ENCODE measurements at regions not wholly inside any gene's neighbourhood (a gene's known extent, or its start where the extent isn't known, plus 50 kb on each side); places are given as distances from the start of the nearest gene placed in this dataset.
A peak's percentile ranks its signal among the peaks of the same experiment; 100 is the strongest.

- Mint-ChIP-seq H3K9me3 (no peaks in the 10 kb centered on the region), H3K27ac (no peak overlapping the region), H3K36me3 (ENCODE audit: low read depth) (no peaks in the 10 kb centered on the region), H3K4me3 (no peak overlapping the region), H3K27me3 (ENCODE audit: insufficient read depth, low read depth, poor library complexity) (peaks cover 8% of the 10 kb centered on the region), H3K4me1 (peaks cover 9% of the 10 kb centered on the region; the same call in 2 of the 3 replicates)
- Histone ChIP-seq H3K4me3 (no peak overlapping the region), H4K20me1 (replicated peaks; ENCODE audit: insufficient read depth) (no peaks in the 10 kb centered on the region), H3K4me1 (ENCODE audit: insufficient read depth) (0 out of 2 replicates have a peak, but pooled peaks cover 8% of the 10 kb centered on the region), H3K27ac (ENCODE audit: low read depth) (no peak overlapping the region), H3K27me3 (ENCODE audit: insufficient read depth) (no peaks in the 10 kb centered on the region), H3K79me2 (replicated peaks; ENCODE audit: insufficient read depth) (no peaks in the 10 kb centered on the region), H3K36me3 (ENCODE audit: insufficient read depth) (no peaks in the 10 kb centered on the region), H3K4me2 (no peak overlapping the region), H3K9me2 (ENCODE audit: insufficient read depth) (no peaks in the 10 kb centered on the region), H2AFZ (no peak overlapping the region), H3F3A (replicated peaks; ENCODE audit: low read depth) (no peaks in the 10 kb centered on the region)
- ATAC-seq (peak; percentile 27; the same call in 2 of the 3 replicates), DNase-seq (ENCODE audit: low spot score) (no peak)
- TF ChIP-seq EZH2 (IDR thresholded peaks at IDR 0.05; ENCODE audit: low read depth, unreplicated experiment) (no peak), ZNF331 (CRISPR knock-in tag; IDR thresholded peaks at IDR 0.05; ENCODE audit: low read depth) (no peak), EZH2phosphoT487 (IDR thresholded peaks at IDR 0.05; ENCODE audit: unreplicated experiment) (no peak), CREB1 (CRISPR knock-in tag; IDR thresholded peaks at IDR 0.05; ENCODE audit: low read depth) (no peak), ZNF114 (CRISPR knock-in tag; IDR thresholded peaks at IDR 0.05) (no peak), JUNB (IDR thresholded peaks at IDR 0.05; ENCODE audit: unreplicated experiment) (no peak), CTCF (conservative IDR thresholded peaks at IDR 0.05; ENCODE audit: low read depth in 2 of 2) (no peak)
Measured at GRCh38 chr11:115780646-115781362, 276.6 kb upstream of the CADM1 start.

- DNase-seq (ENCODE audit: low spot score) (no peak), ATAC-seq (no peak)
- Histone ChIP-seq H3K4me3 (no peak overlapping the region), H3K4me1 (ENCODE audit: insufficient read depth) (0 out of 2 replicates have a peak, but pooled peaks cover 8% of the 10 kb centered on the region), H3F3A (replicated peaks; ENCODE audit: low read depth) (no peaks in the 10 kb centered on the region), H3K27me3 (ENCODE audit: insufficient read depth) (no peaks in the 10 kb centered on the region), H2AFZ (no peak overlapping the region), H3K36me3 (ENCODE audit: insufficient read depth) (no peaks in the 10 kb centered on the region), H3K4me2 (no peak overlapping the region), H4K20me1 (replicated peaks; ENCODE audit: insufficient read depth) (no peaks in the 10 kb centered on the region), H3K27ac (ENCODE audit: low read depth) (no peak overlapping the region), H3K9me2 (ENCODE audit: insufficient read depth) (no peaks in the 10 kb centered on the region), H3K79me2 (replicated peaks; ENCODE audit: insufficient read depth) (no peaks in the 10 kb centered on the region)
- H3K27me3 Mint-ChIP-seq (ENCODE audit: insufficient read depth, low read depth, poor library complexity): peaks cover 9% of the 10 kb centered on the region
- H3K9me3 Mint-ChIP-seq: no peaks in the 10 kb centered on the region
- H3K36me3 Mint-ChIP-seq (ENCODE audit: low read depth): no peaks in the 10 kb centered on the region
- H3K4me1 Mint-ChIP-seq: peaks cover 9% of the 10 kb centered on the region; the same call in 2 of the 3 replicates
- H3K27ac Mint-ChIP-seq: no peak overlapping the region
- TF ChIP-seq, protein P1, sequence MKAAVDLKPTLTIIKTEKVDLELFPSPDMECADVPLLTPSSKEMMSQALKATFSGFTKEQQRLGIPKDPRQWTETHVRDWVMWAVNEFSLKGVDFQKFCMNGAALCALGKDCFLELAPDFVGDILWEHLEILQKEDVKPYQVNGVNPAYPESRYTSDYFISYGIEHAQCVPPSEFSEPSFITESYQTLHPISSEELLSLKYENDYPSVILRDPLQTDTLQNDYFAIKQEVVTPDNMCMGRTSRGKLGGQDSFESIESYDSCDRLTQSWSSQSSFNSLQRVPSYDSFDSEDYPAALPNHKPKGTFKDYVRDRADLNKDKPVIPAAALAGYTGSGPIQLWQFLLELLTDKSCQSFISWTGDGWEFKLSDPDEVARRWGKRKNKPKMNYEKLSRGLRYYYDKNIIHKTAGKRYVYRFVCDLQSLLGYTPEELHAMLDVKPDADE (IDR thresholded peaks at IDR 0.05): no peak
- TF ChIP-seq NANOG (IDR thresholded peaks at IDR 0.05; ENCODE audit: borderline replicate concordance) (no peak), JUNB (IDR thresholded peaks at IDR 0.05; ENCODE audit: unreplicated experiment) (no peak), POLR2AphosphoS5 (IDR thresholded peaks at IDR 0.05; ENCODE audit: low read depth) (no peak), CREB1 (CRISPR knock-in tag; IDR thresholded peaks at IDR 0.05; ENCODE audit: low read depth) (no peak), ZNF114 (CRISPR knock-in tag; IDR thresholded peaks at IDR 0.05) (no peak)
- TF ChIP-seq, protein P2, sequence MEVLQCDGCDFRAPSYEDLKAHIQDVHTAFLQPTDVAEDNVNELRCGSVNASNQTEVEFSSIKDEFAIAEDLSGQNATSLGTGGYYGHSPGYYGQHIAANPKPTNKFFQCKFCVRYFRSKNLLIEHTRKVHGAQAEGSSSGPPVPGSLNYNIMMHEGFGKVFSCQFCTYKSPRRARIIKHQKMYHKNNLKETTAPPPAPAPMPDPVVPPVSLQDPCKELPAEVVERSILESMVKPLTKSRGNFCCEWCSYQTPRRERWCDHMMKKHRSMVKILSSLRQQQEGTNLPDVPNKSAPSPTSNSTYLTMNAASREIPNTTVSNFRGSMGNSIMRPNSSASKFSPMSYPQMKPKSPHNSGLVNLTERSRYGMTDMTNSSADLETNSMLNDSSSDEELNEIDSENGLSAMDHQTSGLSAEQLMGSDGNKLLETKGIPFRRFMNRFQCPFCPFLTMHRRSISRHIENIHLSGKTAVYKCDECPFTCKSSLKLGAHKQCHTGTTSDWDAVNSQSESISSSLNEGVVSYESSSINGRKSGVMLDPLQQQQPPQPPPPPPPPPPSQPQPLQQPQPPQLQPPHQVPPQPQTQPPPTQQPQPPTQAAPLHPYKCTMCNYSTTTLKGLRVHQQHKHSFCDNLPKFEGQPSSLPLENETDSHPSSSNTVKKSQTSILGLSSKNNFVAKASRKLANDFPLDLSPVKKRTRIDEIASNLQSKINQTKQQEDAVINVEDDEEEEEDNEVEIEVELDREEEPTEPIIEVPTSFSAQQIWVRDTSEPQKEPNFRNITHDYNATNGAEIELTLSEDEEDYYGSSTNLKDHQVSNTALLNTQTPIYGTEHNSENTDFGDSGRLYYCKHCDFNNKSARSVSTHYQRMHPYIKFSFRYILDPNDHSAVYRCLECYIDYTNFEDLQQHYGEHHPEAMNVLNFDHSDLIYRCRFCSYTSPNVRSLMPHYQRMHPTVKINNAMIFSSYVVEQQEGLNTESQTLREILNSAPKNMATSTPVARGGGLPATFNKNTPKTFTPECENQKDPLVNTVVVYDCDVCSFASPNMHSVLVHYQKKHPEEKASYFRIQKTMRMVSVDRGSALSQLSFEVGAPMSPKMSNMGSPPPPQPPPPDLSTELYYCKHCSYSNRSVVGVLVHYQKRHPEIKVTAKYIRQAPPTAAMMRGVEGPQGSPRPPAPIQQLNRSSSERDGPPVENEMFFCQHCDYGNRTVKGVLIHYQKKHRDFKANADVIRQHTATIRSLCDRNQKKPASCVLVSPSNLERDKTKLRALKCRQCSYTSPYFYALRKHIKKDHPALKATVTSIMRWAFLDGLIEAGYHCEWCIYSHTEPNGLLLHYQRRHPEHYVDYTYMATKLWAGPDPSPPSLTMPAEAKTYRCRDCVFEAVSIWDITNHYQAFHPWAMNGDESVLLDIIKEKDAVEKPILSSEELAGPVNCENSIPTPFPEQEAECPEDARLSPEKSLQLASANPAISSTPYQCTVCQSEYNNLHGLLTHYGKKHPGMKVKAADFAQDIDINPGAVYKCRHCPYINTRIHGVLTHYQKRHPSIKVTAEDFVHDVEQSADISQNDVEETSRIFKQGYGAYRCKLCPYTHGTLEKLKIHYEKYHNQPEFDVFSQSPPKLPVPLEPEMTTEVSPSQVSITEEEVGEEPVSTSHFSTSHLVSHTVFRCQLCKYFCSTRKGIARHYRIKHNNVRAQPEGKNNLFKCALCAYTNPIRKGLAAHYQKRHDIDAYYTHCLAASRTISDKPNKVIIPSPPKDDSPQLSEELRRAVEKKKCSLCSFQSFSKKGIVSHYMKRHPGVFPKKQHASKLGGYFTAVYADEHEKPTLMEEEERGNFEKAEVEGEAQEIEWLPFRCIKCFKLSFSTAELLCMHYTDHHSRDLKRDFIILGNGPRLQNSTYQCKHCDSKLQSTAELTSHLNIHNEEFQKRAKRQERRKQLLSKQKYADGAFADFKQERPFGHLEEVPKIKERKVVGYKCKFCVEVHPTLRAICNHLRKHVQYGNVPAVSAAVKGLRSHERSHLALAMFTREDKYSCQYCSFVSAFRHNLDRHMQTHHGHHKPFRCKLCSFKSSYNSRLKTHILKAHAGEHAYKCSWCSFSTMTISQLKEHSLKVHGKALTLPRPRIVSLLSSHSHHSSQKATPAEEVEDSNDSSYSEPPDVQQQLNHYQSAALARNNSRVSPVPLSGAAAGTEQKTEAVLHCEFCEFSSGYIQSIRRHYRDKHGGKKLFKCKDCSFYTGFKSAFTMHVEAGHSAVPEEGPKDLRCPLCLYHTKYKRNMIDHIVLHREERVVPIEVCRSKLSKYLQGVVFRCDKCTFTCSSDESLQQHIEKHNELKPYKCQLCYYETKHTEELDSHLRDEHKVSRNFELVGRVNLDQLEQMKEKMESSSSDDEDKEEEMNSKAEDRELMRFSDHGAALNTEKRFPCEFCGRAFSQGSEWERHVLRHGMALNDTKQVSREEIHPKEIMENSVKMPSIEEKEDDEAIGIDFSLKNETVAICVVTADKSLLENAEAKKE (CRISPR knock-in tag; IDR thresholded peaks at IDR 0.05): no peak
- H3K4me3 Mint-ChIP-seq: no peak overlapping the region
Measured at GRCh38 chr11:115778928-115779650, 274.9 kb upstream of the CADM1 start.
